ENCODE measurements at regions not wholly inside any gene's neighbourhood (a gene's known extent, or its start where the extent isn't known, plus 50 kb on each side); places are given as distances from the start of the nearest gene placed in this dataset.

DNA sequence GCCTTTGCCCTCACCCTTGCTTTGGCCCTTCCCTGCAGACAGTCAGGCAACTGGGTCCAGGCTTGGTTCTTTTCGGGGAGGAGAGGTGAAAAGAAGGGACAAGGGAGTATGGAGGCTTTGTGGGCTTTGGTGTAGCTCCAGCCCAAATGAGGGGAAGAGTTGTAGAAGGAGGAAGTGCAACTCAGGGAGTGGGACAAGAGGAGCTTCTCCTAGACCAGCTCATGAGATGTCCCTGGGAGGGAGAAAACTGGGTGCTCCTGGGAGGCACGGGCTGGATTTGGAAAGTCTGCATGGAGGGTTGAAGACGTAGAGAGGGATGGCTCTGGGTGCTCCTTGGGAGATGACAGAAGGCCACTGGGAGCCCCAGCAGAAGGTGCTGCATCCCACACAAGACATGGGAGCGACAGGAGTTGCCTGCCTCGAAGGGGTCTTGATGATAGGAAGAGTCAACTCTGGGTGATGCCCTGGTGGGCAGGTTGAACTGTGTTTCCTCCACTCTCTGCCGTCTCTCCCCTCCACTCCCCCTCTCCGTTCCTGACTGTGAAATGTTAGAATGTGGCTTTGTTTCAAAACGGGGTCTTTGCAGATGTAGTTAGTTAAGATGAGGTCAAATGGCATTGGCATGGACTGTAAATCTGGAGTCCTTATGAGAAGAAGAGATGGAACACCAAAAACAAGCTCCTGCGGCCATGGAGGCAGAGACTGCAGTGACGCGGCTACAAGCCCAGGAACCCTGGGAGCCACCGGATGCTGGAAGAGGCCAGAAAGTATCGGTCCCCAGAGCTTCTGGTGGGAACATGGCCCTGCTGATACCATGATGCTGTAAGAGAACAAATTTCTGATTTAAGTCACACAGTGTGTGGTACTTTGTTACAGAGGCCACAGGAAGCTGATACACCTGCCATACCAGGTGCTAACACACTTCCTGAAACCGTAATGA is 298.5 kb downstream of the GLRX3 start:
- no peaks in the 10 kb centered on the region for H3K9me3 ChIP-seq (ENCODE audit: control insufficient read depth, low read length)
- no peak for ATAC-seq
- 78% methylated on average over 14 of the region's 14 CpGs for WGBS
- intact Hi-C loops (cut with DNase I) = no loop called here
- H3K27me3 ChIP-seq (ENCODE audit: control insufficient read depth, insufficient read depth) = no peaks in the 10 kb centered on the region
- no peak for DNase-seq
- H3K4me1 ChIP-seq (ENCODE audit: control insufficient read depth, insufficient read depth, low read length) = no peaks in the 10 kb centered on the region
- H3K4me3 ChIP-seq (ENCODE audit: low read length) = no peak overlapping the region
- H3K27ac ChIP-seq (ENCODE audit: low read length) = no peak overlapping the region

DNA sequence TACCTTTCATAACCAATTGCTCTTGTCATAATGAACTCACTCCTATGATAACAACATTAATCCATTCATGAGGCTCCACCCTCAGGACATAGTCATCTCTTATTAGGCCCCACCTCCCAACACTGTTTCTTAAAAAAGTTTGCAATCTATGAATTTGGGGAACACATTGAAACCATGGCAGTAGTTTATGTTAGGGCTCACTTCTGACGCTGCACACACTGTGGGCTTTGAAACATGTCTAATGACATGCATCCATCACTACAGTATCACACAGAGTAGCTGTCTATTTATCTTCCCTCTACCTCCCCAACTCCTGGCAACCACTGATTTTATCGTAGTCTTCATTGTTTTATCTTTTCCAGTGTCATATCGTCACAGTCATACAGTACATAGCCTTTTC is 299.8 kb downstream of the GLRX3 start:
- Histone ChIP-seq H3K9me3 (ENCODE audit: control insufficient read depth, low read length) (no peaks in the 10 kb centered on the region), H3K27ac (ENCODE audit: low read length) (no peak overlapping the region), H3K27me3 (ENCODE audit: control insufficient read depth, insufficient read depth) (no peaks in the 10 kb centered on the region), H3K4me1 (ENCODE audit: control insufficient read depth, insufficient read depth, low read length) (no peaks in the 10 kb centered on the region), H3K4me3 (ENCODE audit: low read length) (no peak overlapping the region)
- no peak for DNase-seq
- ATAC-seq = no peak
- WGBS = 73% methylated on average over 3 of the region's 3 CpGs
- intact Hi-C loops (cut with DNase I) = no loop called here

DNA sequence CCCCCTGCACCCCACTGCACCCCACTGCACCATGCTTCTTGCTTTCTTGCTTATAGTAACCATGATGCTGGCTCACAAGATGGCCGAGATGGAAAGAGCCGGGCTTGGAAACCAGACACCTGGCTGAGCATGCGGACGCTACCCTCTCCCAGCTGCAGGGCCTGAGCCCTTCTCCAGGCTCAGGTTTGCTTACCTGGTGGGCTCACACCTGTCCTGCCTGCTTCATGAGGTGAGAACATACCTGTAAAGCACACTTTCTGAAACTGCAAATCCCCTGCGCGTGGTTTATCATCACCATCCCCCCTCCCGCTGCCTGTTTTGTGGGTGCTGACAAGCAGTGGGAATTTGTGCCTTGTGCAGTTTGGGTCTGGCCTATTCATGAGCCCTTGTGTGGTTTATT is 302.7 kb downstream of the GLRX3 start:
- WGBS = 94% methylated on average over 7 of the region's 7 CpGs
- intact Hi-C loops (cut with DNase I) = no loop called here
- Histone ChIP-seq H3K27me3 (ENCODE audit: control insufficient read depth, insufficient read depth) (no peaks in the 10 kb centered on the region), H3K4me3 (ENCODE audit: low read length) (no peak overlapping the region), H3K27ac (ENCODE audit: low read length) (no peak overlapping the region), H3K4me1 (ENCODE audit: control insufficient read depth, insufficient read depth, low read length) (no peaks in the 10 kb centered on the region), H3K9me3 (ENCODE audit: control insufficient read depth, low read length) (no peaks in the 10 kb centered on the region)
- DNase-seq = no peak
- ATAC-seq = no peak

DNA sequence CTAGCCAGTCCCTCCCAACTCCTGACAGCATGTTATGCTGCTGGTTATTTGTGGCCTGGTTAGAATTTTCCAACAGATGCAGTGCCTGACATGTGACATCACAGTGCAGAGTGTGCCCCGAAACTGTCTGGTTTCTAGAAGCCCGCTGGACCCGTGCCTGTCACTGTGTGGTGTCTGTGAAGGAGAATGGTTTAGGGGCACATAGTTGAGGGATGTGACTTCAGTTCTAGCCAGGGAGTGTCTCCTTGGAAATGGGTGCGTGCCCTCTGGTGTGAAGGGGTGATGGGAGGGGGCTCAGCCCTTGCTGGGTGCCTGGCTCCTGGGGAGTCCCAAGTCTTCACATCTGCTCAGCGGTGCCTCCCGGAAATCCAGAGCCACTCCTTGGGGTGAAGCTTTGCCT is 303.6 kb downstream of the GLRX3 start:
- Histone ChIP-seq H3K4me1 (ENCODE audit: control insufficient read depth, insufficient read depth, low read length) (no peaks in the 10 kb centered on the region), H3K4me3 (ENCODE audit: low read length) (no peak overlapping the region), H3K9me3 (ENCODE audit: control insufficient read depth, low read length) (no peaks in the 10 kb centered on the region), H3K27ac (ENCODE audit: low read length) (no peak overlapping the region), H3K27me3 (ENCODE audit: control insufficient read depth, insufficient read depth) (no peaks in the 10 kb centered on the region)
- DNase-seq (no peak), ATAC-seq (no peak)
- 84% methylated on average over 6 of the region's 6 CpGs for WGBS
- intact Hi-C loops (cut with DNase I) = no loop called here

DNA sequence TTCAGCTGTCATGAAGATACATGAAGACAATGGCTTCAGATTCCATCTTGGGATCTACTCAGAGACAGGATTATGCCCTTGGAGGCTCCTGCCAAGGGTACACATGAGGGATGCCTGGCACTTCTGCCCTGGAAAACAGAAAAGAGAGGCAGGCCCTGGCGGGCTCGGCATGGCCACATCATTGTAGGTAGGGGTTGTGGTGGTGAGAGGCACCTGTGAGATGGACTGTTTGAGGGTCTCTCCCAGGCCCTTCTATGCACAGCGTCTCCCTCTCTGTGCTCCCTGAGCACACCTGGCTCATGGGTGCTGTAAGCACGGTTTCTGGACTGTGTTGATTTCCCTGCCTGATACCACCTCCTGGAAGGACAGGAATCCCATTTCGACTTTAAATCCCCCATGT is 304.3 kb downstream of the GLRX3 start:
- ATAC-seq (no peak), DNase-seq (no peak)
- intact Hi-C loops (cut with DNase I) = no loop called here
- Histone ChIP-seq H3K4me3 (ENCODE audit: low read length) (no peak overlapping the region), H3K27me3 (ENCODE audit: control insufficient read depth, insufficient read depth) (no peaks in the 10 kb centered on the region), H3K9me3 (ENCODE audit: control insufficient read depth, low read length) (no peaks in the 10 kb centered on the region), H3K4me1 (ENCODE audit: control insufficient read depth, insufficient read depth, low read length) (no peaks in the 10 kb centered on the region), H3K27ac (ENCODE audit: low read length) (no peak overlapping the region)
- WGBS = 87% methylated on average over 5 of the region's 5 CpGs

DNA sequence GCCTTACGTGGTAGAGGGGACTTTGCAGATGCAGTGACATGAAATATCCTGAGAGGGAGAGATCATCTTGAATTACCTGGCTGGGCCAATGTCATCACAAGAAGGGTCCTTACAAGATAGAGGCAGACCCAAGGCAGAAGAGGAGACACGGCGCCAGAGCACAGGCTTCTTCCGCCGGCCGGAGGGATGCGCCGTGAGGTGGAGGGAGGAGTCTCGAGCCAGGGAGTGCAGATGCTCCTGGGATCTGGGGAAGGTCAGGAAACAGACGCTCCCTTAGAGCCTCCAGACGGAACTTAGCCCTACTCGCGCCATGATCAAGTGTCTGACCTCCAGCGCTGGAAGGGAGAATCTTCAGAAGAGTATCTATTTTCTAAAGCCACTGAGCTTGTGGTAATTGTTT is 304.8 kb downstream of the GLRX3 start:
- no peak overlapping the region for H3K4me3 ChIP-seq (ENCODE audit: low read length)
- no peaks in the 10 kb centered on the region for H3K4me1 ChIP-seq (ENCODE audit: control insufficient read depth, insufficient read depth, low read length)
- H3K27ac ChIP-seq (ENCODE audit: low read length) = no peak overlapping the region
- no peaks in the 10 kb centered on the region for H3K27me3 ChIP-seq (ENCODE audit: control insufficient read depth, insufficient read depth)
- WGBS = 84% methylated on average over 14 of the region's 14 CpGs
- intact Hi-C loops (cut with DNase I) = no loop called here
- no peak for DNase-seq
- no peaks in the 10 kb centered on the region for H3K9me3 ChIP-seq (ENCODE audit: control insufficient read depth, low read length)
- no peak for ATAC-seq

DNA sequence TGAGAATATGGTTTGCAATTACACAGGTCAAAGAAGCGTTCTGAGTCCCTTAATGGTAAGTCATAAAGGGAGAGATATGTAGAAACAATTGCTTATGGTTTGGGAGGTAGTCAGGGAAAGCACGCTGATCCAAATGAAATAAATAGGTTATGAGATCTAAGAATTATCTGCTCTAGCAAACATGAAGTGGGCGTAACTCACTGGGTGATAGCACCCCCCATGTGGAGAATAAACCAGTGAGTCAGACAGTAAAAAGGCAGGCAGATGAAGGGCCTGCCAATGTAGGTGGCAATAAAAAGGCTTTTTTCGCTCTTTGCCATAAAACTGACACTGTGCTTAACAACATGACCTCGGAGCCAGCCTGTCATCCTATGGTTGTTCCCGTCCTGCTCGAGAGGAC is 306.9 kb downstream of the GLRX3 start:
- 75% methylated on average over 7 of the region's 7 CpGs for WGBS
- Histone ChIP-seq H3K9me3 (ENCODE audit: control insufficient read depth, low read length) (no peaks in the 10 kb centered on the region), H3K4me3 (ENCODE audit: low read length) (no peak overlapping the region), H3K27ac (ENCODE audit: low read length) (no peak overlapping the region), H3K27me3 (ENCODE audit: control insufficient read depth, insufficient read depth) (no peaks in the 10 kb centered on the region), H3K4me1 (ENCODE audit: control insufficient read depth, insufficient read depth, low read length) (no peaks in the 10 kb centered on the region)
- DNase-seq (no peak), ATAC-seq (no peak)
- intact Hi-C loops (cut with DNase I) = no loop called here

DNA sequence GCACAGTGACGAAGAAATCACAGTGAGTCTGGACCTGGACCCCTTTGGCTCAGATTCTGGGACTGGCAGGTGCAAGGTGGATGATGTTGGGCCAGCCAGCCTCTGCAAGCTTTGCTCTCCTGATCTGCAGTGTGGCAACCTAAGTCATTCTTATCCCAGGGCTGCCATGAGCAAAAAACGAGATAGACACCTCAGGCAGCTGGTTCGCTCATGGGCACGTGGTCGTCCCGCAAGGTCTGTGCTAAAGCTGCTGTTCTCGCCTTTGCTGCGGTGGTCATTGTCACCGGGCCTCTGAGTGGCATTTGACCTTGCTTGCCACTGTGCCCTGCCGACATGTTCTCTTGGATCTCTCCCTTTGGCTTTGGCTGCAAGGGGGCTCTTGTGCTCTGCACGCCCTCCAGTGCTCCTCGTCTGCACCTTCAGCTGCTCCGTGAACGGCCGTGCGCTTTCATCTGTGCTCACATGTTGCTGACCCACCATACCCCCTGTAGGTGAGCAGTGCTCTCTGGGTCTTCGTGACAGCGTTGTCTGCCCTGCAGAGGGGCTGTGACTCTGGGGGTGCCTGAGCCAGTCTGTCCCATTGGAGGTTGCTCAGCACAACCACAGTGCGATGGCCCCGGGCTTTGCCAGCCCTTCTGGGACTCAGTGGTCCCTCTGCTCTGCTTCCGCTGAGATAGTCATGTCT is 317.0 kb downstream of the GLRX3 start:
- 87% methylated on average over 21 of the region's 21 CpGs for WGBS
- Histone ChIP-seq H3K4me3 (ENCODE audit: low read length) (no peak overlapping the region), H3K4me1 (ENCODE audit: control insufficient read depth, insufficient read depth, low read length) (no peaks in the 10 kb centered on the region), H3K27me3 (ENCODE audit: control insufficient read depth, insufficient read depth) (no peaks in the 10 kb centered on the region), H3K27ac (ENCODE audit: low read length) (no peak overlapping the region), H3K9me3 (ENCODE audit: control insufficient read depth, low read length) (no peaks in the 10 kb centered on the region)
- ATAC-seq (no peak), DNase-seq (peak in 1 of 3 donors; percentile 45)
- intact Hi-C loops (cut with DNase I) = no loop called here

DNA sequence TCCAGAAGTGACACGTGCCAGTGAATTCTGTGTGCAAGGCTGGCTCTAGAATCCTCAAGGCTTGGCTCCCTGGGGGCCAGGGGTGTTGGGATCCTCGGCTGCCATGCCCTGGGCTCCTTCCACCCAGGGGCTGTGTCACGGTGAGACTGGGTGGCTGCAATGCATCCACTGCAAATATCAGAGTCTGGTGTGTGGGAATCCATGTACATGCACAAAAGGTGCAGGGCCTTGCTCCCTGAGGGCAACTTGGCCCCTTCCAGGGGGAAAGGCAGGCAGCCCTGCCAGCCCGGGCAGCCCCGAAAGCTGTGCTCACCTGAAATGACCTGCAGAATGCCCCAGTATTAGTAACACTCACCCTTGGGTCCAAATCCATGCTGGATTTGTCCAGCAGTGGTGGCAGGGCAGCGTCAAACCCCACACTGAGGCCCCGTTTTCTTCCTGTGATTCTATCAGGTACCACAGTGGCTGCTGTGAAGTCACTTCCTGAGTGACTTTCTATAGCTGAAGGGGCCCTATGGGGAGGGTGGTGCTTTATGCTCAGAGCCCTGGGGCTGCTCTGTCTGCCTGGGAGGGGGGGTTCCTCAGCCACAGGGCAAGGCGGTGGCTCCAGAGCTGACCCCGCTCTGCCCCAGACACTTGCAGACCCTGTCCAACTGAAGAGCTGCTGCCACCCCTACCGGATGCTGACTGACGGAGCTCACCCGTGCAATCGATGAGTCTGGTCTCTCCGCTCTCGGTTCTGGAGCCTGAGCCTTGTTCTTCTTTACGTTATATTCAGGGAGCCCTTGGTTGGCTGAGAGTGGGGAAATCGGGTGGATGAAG is 317.7 kb downstream of the GLRX3 start:
- DNase-seq (no peak), ATAC-seq (no peak)
- no peaks in the 10 kb centered on the region for H3K9me3 ChIP-seq (ENCODE audit: control insufficient read depth, low read length)
- 81% methylated on average over 17 of the region's 17 CpGs for WGBS
- no peak overlapping the region for H3K27ac ChIP-seq (ENCODE audit: low read length)
- H3K27me3 ChIP-seq (ENCODE audit: control insufficient read depth, insufficient read depth) = no peaks in the 10 kb centered on the region
- H3K4me1 ChIP-seq (ENCODE audit: control insufficient read depth, insufficient read depth, low read length) = no peaks in the 10 kb centered on the region
- H3K4me3 ChIP-seq (ENCODE audit: low read length) = no peak overlapping the region
- intact Hi-C loops (cut with DNase I) = no loop called here

DNA sequence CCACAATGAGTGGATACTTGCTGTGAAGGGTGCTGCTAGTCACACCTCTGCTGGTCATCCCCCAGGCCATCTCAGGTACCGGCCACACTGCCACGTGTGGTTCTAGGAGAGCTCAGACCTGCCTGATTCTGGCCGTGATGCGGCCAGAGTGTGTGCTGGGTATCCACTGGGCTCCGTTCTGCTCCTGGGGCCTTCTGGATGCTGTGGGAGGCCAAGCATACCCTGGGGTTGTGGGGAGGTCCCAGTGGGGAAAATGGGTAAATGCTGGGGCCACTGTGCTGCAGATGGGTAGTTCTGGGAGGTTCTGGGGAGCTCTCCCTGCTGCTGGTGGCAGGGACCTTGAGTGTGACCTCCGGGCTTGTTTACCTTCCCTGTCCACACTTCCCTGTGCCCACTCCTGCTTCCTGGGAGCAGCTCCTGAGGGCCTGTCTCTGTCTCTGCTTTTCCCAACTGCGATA is 318.4 kb downstream of the GLRX3 start:
- intact Hi-C loops (cut with DNase I) = no loop called here
- Histone ChIP-seq H3K4me3 (ENCODE audit: low read length) (no peak overlapping the region), H3K4me1 (ENCODE audit: control insufficient read depth, insufficient read depth, low read length) (no peaks in the 10 kb centered on the region), H3K27me3 (ENCODE audit: control insufficient read depth, insufficient read depth) (no peaks in the 10 kb centered on the region), H3K9me3 (ENCODE audit: control insufficient read depth, low read length) (no peaks in the 10 kb centered on the region), H3K27ac (ENCODE audit: low read length) (no peak overlapping the region)
- DNase-seq (no peak), ATAC-seq (no peak)
- WGBS = 83% methylated on average over 7 of the region's 7 CpGs
